HEK293 (cell line): ENCODE measurements at regions not wholly inside any gene's neighbourhood (a gene's known extent, or its start where the extent isn't known, plus 50 kb on each side); places are given as distances from the start of the nearest gene placed in this dataset.
"Not testable (repeated sequence)": the region's sequence is repeated elsewhere in the genome, so short reads cannot be mapped to it uniquely, and the experiment has no call there.

ENCODE experiments used
- CTCF ChIA-PET: fragments of 350-600 bp; formaldehyde crosslinking; extraction: SDS; loops from one replicate; lab custom pipeline; 2021; ENCODE audit warnings: antibody characterized with exemption; lab: Yijun Ruan, JAX
- POLR2A ChIA-PET: fragments of 300-600 bp; formaldehyde crosslinking; extraction: SDS; loops from one replicate; lab custom pipeline; 2020; ENCODE audit warnings: antibody characterized with exemption, inconsistent platforms; lab: Yijun Ruan, JAX
- H3K27ac ChIP-seq: fragments of 200-500 bp; sonication (Bioruptor generic); 2 replicates; pipeline ENCODE4 v1.5.1; 2014; ENCODE audit warnings: low read depth, low read length, control low read depth, inconsistent platforms; ENCODE audit errors: extremely low read depth
- H3K36me3 ChIP-seq, 2 experiments: fragments of 200-500 bp in 1 of 2; sonication (Bioruptor generic) in 1 of 2; 1 replicate in 1 of 2; 2 replicates in 1 of 2; pipeline ENCODE4 v1.5.1; 2014 to 2017; ENCODE audit warnings: inconsistent platforms in 2 of 2, low read length in 2 of 2; ENCODE audit not compliant: control insufficient read depth in 2 of 2, insufficient read depth in 1 of 2
- H3K4me1 ChIP-seq: fragments of 200-500 bp; sonication (Bioruptor generic); 2 replicates; pipeline ENCODE4 v1.5.1; 2014; ENCODE audit warnings: mild to moderate bottlenecking, low read length, inconsistent platforms; ENCODE audit not compliant: control insufficient read depth, insufficient read depth
- H3K4me3 ChIP-seq: 2 replicates; pipeline ENCODE4 v1.5.1; 2011; ENCODE audit warnings: low read depth, mild to moderate bottlenecking, control low read depth, low read length, moderate library complexity
- H3K9me3 ChIP-seq: fragments of 200-500 bp; sonication (Bioruptor generic); 2 replicates; pipeline ENCODE4 v1.5.1; 2014; ENCODE audit warnings: low read depth, low read length, inconsistent platforms; ENCODE audit not compliant: control insufficient read depth, insufficient read depth
- BCL11B ChIP-seq: fragments of 450-650 bp; formaldehyde crosslinking; IDR thresholded peaks from 2 replicates; pipeline ENCODE4 v1.5.1; 2016; ENCODE audit warnings: low read depth, missing biosample characterization, missing genetic modification characterization
- KLF1 ChIP-seq: fragments of 450-650 bp; formaldehyde crosslinking; IDR thresholded peaks from 2 replicates; pipeline ENCODE4 v1.5.1; 2016; ENCODE audit warnings: missing biosample characterization, missing genetic modification characterization
- KLF10 ChIP-seq: fragments of 450-650 bp; IDR thresholded peaks from 2 replicates; pipeline ENCODE4 v1.5.1; 2018; ENCODE audit warnings: missing biosample characterization, mild to moderate bottlenecking, missing genetic modification characterization
- KLF8 ChIP-seq: fragments of 450-650 bp; formaldehyde crosslinking; IDR thresholded peaks from 2 replicates; pipeline ENCODE4 v1.5.1; 2016; ENCODE audit warnings: missing biosample characterization, missing genetic modification characterization
- KLF9 ChIP-seq: fragments of 450-650 bp; formaldehyde crosslinking; IDR thresholded peaks from 2 replicates; pipeline ENCODE4 v1.5.1; 2016; ENCODE audit warnings: missing biosample characterization, missing genetic modification characterization, low read depth
- MEIS1 ChIP-seq: sonication (generic); formaldehyde crosslinking; IDR thresholded peaks from 2 replicates; pipeline ENCODE4 v1.8.1; 2022; ENCODE audit warnings: missing genetic modification reagents, mild to moderate bottlenecking, borderline replicate concordance
- MYNN ChIP-seq: fragments of 450-650 bp; formaldehyde crosslinking; IDR thresholded peaks from 2 replicates; pipeline ENCODE4 v1.5.1; 2016; ENCODE audit warnings: missing biosample characterization, missing genetic modification characterization, borderline replicate concordance
- OSR2 ChIP-seq: fragments of 450-650 bp; formaldehyde crosslinking; IDR thresholded peaks from 2 replicates; pipeline ENCODE4 v1.5.1; 2016; ENCODE audit warnings: missing biosample characterization, missing genetic modification characterization
- OVOL3 ChIP-seq: fragments of 450-650 bp; formaldehyde crosslinking; IDR thresholded peaks from 2 replicates; pipeline ENCODE4 v1.5.1; 2016; ENCODE audit warnings: missing biosample characterization, missing genetic modification characterization
- SCRT1 ChIP-seq: fragments of 450-650 bp; formaldehyde crosslinking; IDR thresholded peaks from 2 replicates; pipeline ENCODE4 v1.5.1; 2016; ENCODE audit warnings: missing biosample characterization, missing genetic modification characterization, borderline replicate concordance
- WT1 ChIP-seq: fragments of 450-650 bp; formaldehyde crosslinking; IDR thresholded peaks from 2 replicates; pipeline ENCODE4 v1.5.1; 2016; ENCODE audit warnings: missing biosample characterization, missing genetic modification characterization
- ZBTB10 ChIP-seq: fragments of 450-650 bp; formaldehyde crosslinking; IDR thresholded peaks from 2 replicates; pipeline ENCODE4 v1.5.1; 2016; ENCODE audit warnings: missing biosample characterization, missing genetic modification characterization
- ZFP3 ChIP-seq: fragments of 450-650 bp; formaldehyde crosslinking; IDR thresholded peaks from 2 replicates; pipeline ENCODE4 v1.5.1; 2016; ENCODE audit warnings: low read depth, missing biosample characterization, missing genetic modification characterization
- ZFP69B ChIP-seq: fragments of 450-650 bp; formaldehyde crosslinking; IDR thresholded peaks from 2 replicates; pipeline ENCODE4 v1.5.1; 2016; ENCODE audit warnings: missing biosample characterization, missing genetic modification characterization
- ZNF146 ChIP-seq: fragments of 450-650 bp; formaldehyde crosslinking; IDR thresholded peaks from 2 replicates; pipeline ENCODE4 v1.5.1; 2016; ENCODE audit warnings: missing biosample characterization, missing genetic modification characterization
- ZNF280D ChIP-seq: fragments of 450-650 bp; formaldehyde crosslinking; IDR thresholded peaks from 2 replicates; pipeline ENCODE4 v1.5.1; 2016; ENCODE audit warnings: missing biosample characterization, missing genetic modification characterization
- ZNF311 ChIP-seq: fragments of 450-650 bp; formaldehyde crosslinking; IDR thresholded peaks from 2 replicates; pipeline ENCODE4 v1.5.1; 2017; ENCODE audit warnings: missing biosample characterization, missing genetic modification characterization, borderline replicate concordance
- ZNF521 ChIP-seq: fragments of 450-650 bp; formaldehyde crosslinking; IDR thresholded peaks from 2 replicates; pipeline ENCODE4 v1.5.1; 2017; ENCODE audit warnings: missing biosample characterization, mild to moderate bottlenecking, missing genetic modification characterization
- ZNF558 ChIP-seq: fragments of 450-650 bp; formaldehyde crosslinking; IDR thresholded peaks from 2 replicates; pipeline ENCODE4 v1.5.1; 2016; ENCODE audit warnings: missing biosample characterization, missing genetic modification characterization
- ZNF580 ChIP-seq: fragments of 450-650 bp; formaldehyde crosslinking; IDR thresholded peaks from 2 replicates; pipeline ENCODE4 v1.5.1; 2016; ENCODE audit warnings: missing biosample characterization, missing genetic modification characterization
- ZNF600 ChIP-seq: fragments of 450-650 bp; formaldehyde crosslinking; IDR thresholded peaks from 2 replicates; pipeline ENCODE4 v1.5.1; 2016; ENCODE audit warnings: missing biosample characterization, missing genetic modification characterization
- ZNF629 ChIP-seq: fragments of 450-650 bp; formaldehyde crosslinking; IDR thresholded peaks from 2 replicates; pipeline ENCODE4 v1.5.1; 2017; ENCODE audit warnings: missing biosample characterization, missing genetic modification characterization
- ZNF692 ChIP-seq: fragments of 450-650 bp; formaldehyde crosslinking; IDR thresholded peaks from 2 replicates; pipeline ENCODE4 v1.5.1; 2016; ENCODE audit warnings: missing biosample characterization, missing genetic modification characterization
- ZNF704 ChIP-seq: fragments of 450-650 bp; formaldehyde crosslinking; IDR thresholded peaks from 2 replicates; pipeline ENCODE4 v1.5.1; 2016; ENCODE audit warnings: missing biosample characterization, missing genetic modification characterization
- ZNF785 ChIP-seq: fragments of 450-650 bp; formaldehyde crosslinking; IDR thresholded peaks from 2 replicates; pipeline ENCODE4 v1.5.1; 2016; ENCODE audit warnings: missing biosample characterization, missing genetic modification characterization

GRCh38 chrX:71828086-71828485 is 64.9 kb downstream of the CXorf49B start:
- CTCF ChIA-PET, result no interaction called here
- no peaks in the 10 kb centered on the region for H3K9me3 ChIP-seq

GRCh38 chrX:71838092-71838491 is 72.6 kb upstream of the NHSL2 start:
- H3K4me3 ChIP-seq, POLR2A ChIA-PET, CTCF ChIA-PET, H3K36me3 ChIP-seq, H3K9me3 ChIP-seq, H3K4me1 ChIP-seq, H3K27ac ChIP-seq: not testable (repeated sequence)
- TF ChIP-seq ZNF146 (peak; percentile 85), ZNF280D (tag by site-specific recombination) (peak; percentile 71; the same call in 1 of the 2 replicates)
- TF ChIP-seq, all 188 proteins: peak for 2; not testable (repeated sequence) for 186

More at GRCh38 chrX:71828086-71828485, 64.9 kb downstream of the CXorf49B start:
- no peak for TF ChIP-seq WT1 (tag by site-specific recombination)
- TF ChIP-seq KLF8 (tag by site-specific recombination), result no peak
- no peak for TF ChIP-seq ZNF600 (tag by site-specific recombination)
- TF ChIP-seq ZNF629, result no peak
- no peak for TF ChIP-seq KLF1
- no peak for TF ChIP-seq MEIS1 (CRISPR knock-in tag)
- TF ChIP-seq ZNF580, result no peak
- TF ChIP-seq BCL11B (tag by site-specific recombination), result no peak
- TF ChIP-seq SCRT1 (tag by site-specific recombination), result no peak
- TF ChIP-seq MYNN (tag by site-specific recombination), result no peak
- no peak for TF ChIP-seq ZNF704 (tag by site-specific recombination)
- no peak for TF ChIP-seq ZNF521
- TF ChIP-seq KLF9 (tag by site-specific recombination), result no peak
- no peaks in the 10 kb centered on the region for H3K36me3 ChIP-seq
- H3K4me1 ChIP-seq, result no peaks in the 10 kb centered on the region
- no peak overlapping the region for H3K4me3 ChIP-seq
- POLR2A ChIA-PET, result no interaction called here
- no peak overlapping the region for H3K27ac ChIP-seq

- Histone ChIP-seq H3K9me3 (no peaks in the 10 kb centered on the region), H3K4me3 (no peak overlapping the region), H3K36me3 (no peaks in the 10 kb centered on the region), H3K27ac (no peak overlapping the region), H3K4me1 (no peaks in the 10 kb centered on the region)
- ChIA-PET CTCF (no interaction called here), POLR2A (no interaction called here)
- no peak for TF ChIP-seq KLF10
- no peak for TF ChIP-seq OVOL3 (tag by site-specific recombination)
- TF ChIP-seq ZBTB10 (tag by site-specific recombination), result no peak
- TF ChIP-seq ZNF558 (tag by site-specific recombination), result no peak
- TF ChIP-seq ZNF785 (tag by site-specific recombination), result no peak
- TF ChIP-seq OSR2, result no peak
- TF ChIP-seq ZFP69B (tag by site-specific recombination), result peak; percentile 57; the same call in 1 of the 2 replicates
- no peak for TF ChIP-seq ZNF580
- no peak for TF ChIP-seq ZNF311 (tag by site-specific recombination)
- TF ChIP-seq ZFP3 (tag by site-specific recombination), result no peak
- peak; percentile 94 for TF ChIP-seq ZNF692 (tag by site-specific recombination)
Measured at GRCh38 chrX:71846429-71846828, 64.2 kb upstream of the NHSL2 start.
